ENCODE measurements at regions not wholly inside any gene's neighbourhood (a gene's known extent, or its start where the extent isn't known, plus 50 kb on each side); places are given as distances from the start of the nearest gene placed in this dataset.

DNA sequence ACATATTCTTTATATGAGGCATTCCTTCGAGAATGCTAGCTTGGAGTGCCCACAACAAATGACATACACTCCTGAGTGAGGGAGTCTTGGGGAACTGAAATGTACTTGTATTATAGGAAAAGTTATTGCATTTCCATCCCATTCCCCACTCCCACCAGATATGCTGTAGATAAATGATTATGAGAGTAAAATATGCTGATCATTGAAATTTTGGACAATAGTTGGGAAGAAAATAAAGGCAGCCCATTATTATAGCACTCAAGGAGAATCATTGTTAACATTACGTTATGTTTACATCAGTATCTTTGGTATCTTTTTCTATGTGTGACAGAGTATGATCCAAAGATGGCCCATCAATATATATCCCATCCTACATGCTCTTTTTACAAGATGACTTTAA, 194.4 kb downstream of the GATA3 start:
- WGBS (ENCODE audit: insufficient coverage): 67% methylated on average over 1 of the region's 2 CpGs
- intact Hi-C loops (cut with micrococcal nuclease): no loop called here
- no peaks in the 10 kb centered on the region for H3K36me3 ChIP-seq (ENCODE audit: control insufficient read depth, insufficient read depth, low read length)
- no peaks in the 10 kb centered on the region for H3K9me3 Mint-ChIP-seq
- peaks cover 5% of the 10 kb centered on the region for H3K9me3 ChIP-seq (ENCODE audit: control insufficient read depth, insufficient read depth, low read length)
- H3K4me3 ChIP-seq (ENCODE audit: low read length): no peak overlapping the region
- DNase-seq (no peak), ATAC-seq (no peak)
- TF ChIP-seq, protein P1, sequence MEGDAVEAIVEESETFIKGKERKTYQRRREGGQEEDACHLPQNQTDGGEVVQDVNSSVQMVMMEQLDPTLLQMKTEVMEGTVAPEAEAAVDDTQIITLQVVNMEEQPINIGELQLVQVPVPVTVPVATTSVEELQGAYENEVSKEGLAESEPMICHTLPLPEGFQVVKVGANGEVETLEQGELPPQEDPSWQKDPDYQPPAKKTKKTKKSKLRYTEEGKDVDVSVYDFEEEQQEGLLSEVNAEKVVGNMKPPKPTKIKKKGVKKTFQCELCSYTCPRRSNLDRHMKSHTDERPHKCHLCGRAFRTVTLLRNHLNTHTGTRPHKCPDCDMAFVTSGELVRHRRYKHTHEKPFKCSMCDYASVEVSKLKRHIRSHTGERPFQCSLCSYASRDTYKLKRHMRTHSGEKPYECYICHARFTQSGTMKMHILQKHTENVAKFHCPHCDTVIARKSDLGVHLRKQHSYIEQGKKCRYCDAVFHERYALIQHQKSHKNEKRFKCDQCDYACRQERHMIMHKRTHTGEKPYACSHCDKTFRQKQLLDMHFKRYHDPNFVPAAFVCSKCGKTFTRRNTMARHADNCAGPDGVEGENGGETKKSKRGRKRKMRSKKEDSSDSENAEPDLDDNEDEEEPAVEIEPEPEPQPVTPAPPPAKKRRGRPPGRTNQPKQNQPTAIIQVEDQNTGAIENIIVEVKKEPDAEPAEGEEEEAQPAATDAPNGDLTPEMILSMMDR (IDR thresholded peaks at IDR 0.05): no peak
- peaks cover 17% of the 10 kb centered on the region for H3K4me1 ChIP-seq (ENCODE audit: control insufficient read depth, insufficient read depth, low read length)
- no peaks in the 10 kb centered on the region for H3K27me3 ChIP-seq (ENCODE audit: control insufficient read depth, insufficient read depth, low read length)
- peaks cover 28 to 39% of the 10 kb centered on the region in 2 donors for H3K4me1 Mint-ChIP-seq
- no peak overlapping the region for H3K4me3 Mint-ChIP-seq
- no peak overlapping the region for H3K27ac Mint-ChIP-seq
- H3K36me3 Mint-ChIP-seq: no peaks in the 10 kb centered on the region
- H3K27ac ChIP-seq (ENCODE audit: low read length): no peak overlapping the region
- no peaks in the 10 kb centered on the region for H3K27me3 Mint-ChIP-seq (ENCODE audit: low read depth in 2 of 2)

DNA sequence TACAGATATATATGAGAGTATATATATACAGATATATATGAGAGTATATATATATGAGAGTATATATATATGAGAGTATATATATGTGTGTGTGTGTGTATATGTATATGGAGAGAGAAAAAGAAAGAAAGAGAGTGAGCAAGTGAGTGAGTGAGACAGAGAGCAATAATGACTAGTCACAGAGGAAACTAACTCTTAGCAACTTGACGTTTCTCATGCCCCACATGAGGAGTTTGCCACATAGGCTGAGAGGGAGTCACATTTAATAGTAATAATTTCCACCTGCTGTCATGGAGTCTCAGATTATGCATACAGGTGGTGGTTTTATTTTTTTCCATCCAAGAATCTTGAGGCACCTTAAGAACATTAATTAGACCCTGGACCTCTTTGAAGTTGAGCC, 199.9 kb downstream of the GATA3 start:
- Mint-ChIP-seq H3K9me3 (no peaks in the 10 kb centered on the region), H3K4me1 (no peaks in the 10 kb centered on the region), H3K27ac (no peak overlapping the region), H3K4me3 (no peak overlapping the region), H3K36me3 (no peaks in the 10 kb centered on the region), H3K27me3 (ENCODE audit: low read depth in 2 of 2) (peaks cover 4 to 8% of the 10 kb centered on the region in 2 donors)
- H3K36me3 ChIP-seq (ENCODE audit: control insufficient read depth, insufficient read depth, low read length): no peaks in the 10 kb centered on the region
- DNase-seq (no peak), ATAC-seq (no peak)
- H3K27me3 ChIP-seq (ENCODE audit: control insufficient read depth, insufficient read depth, low read length): no peaks in the 10 kb centered on the region
- no peak overlapping the region for H3K4me3 ChIP-seq (ENCODE audit: low read length)
- no peaks in the 10 kb centered on the region for H3K9me3 ChIP-seq (ENCODE audit: control insufficient read depth, insufficient read depth, low read length)
- intact Hi-C loops (cut with micrococcal nuclease): no loop called here
- TF ChIP-seq, protein P1 (IDR thresholded peaks at IDR 0.05): no peak
- WGBS (ENCODE audit: insufficient coverage): 80% methylated on average over 1 of the region's 1 CpG
- H3K27ac ChIP-seq (ENCODE audit: low read length): no peak overlapping the region
- no peaks in the 10 kb centered on the region for H3K4me1 ChIP-seq (ENCODE audit: control insufficient read depth, insufficient read depth, low read length)

GRCh38 chr10:8255301-8255700, 200.8 kb downstream of the GATA3 start:
- Mint-ChIP-seq H3K4me1 (no peaks in the 10 kb centered on the region), H3K36me3 (no peaks in the 10 kb centered on the region), H3K27ac (no peak overlapping the region), H3K4me3 (no peak overlapping the region), H3K9me3 (no peaks in the 10 kb centered on the region), H3K27me3 (ENCODE audit: low read depth in 2 of 2) (peaks cover 4 to 8% of the 10 kb centered on the region in 2 donors)
- DNase-seq (no peak), ATAC-seq (no peak)
- Histone ChIP-seq H3K27ac (ENCODE audit: low read length) (no peak overlapping the region), H3K4me1 (ENCODE audit: control insufficient read depth, insufficient read depth, low read length) (no peaks in the 10 kb centered on the region), H3K36me3 (ENCODE audit: control insufficient read depth, insufficient read depth, low read length) (no peaks in the 10 kb centered on the region), H3K27me3 (ENCODE audit: control insufficient read depth, insufficient read depth, low read length) (no peaks in the 10 kb centered on the region), H3K4me3 (ENCODE audit: low read length) (no peak overlapping the region), H3K9me3 (ENCODE audit: control insufficient read depth, insufficient read depth, low read length) (no peaks in the 10 kb centered on the region)
- WGBS (ENCODE audit: insufficient coverage): no CpG with 5 or more reads among the region's 1 CpG
- TF ChIP-seq, protein P1 (IDR thresholded peaks at IDR 0.05): no peak
- intact Hi-C loops (cut with micrococcal nuclease): no loop called here

DNA sequence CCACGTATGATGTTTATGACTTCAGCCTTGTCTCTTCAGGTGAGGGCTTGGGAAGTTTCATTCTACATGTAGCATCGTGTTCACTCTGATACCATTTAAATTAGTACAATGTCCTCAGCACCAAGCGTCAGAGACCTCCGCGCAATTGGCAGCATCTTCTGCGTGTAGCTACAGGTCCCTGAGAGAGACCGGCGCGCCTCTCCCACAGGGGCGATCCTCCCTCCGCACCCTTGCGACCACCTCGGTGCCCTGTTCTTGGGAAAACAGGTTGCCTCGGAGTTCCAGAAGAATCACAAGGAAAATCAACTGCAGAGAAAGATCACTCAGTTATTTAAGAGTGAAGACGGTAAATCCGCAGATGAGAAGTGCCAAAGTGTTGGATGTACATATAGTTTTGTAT, 206.2 kb downstream of the GATA3 start:
- Histone ChIP-seq H3K36me3 (ENCODE audit: control insufficient read depth, insufficient read depth, low read length) (no peaks in the 10 kb centered on the region), H3K9me3 (ENCODE audit: control insufficient read depth, insufficient read depth, low read length) (no peaks in the 10 kb centered on the region), H3K4me1 (ENCODE audit: control insufficient read depth, insufficient read depth, low read length) (no peaks in the 10 kb centered on the region), H3K4me3 (ENCODE audit: low read length) (no peak overlapping the region), H3K27ac (ENCODE audit: low read length) (no peak overlapping the region), H3K27me3 (ENCODE audit: control insufficient read depth, insufficient read depth, low read length) (no peaks in the 10 kb centered on the region)
- 93% methylated on average over 16 of the region's 16 CpGs for WGBS (ENCODE audit: insufficient coverage)
- Mint-ChIP-seq H3K36me3 (no peaks in the 10 kb centered on the region), H3K27ac (no peak overlapping the region), H3K4me3 (no peak overlapping the region), H3K4me1 (no peaks in the 10 kb centered on the region), H3K27me3 (ENCODE audit: low read depth in 2 of 2) (peaks cover under 1 to 9% of the 10 kb centered on the region in 2 donors), H3K9me3 (no peaks in the 10 kb centered on the region)
- ATAC-seq: no peak
- TF ChIP-seq, protein P1 (IDR thresholded peaks at IDR 0.05): no peak
- intact Hi-C loops (cut with micrococcal nuclease): no loop called here
- DNase-seq: no peak
